HG03342 (cell line): ENCODE measurements at regions not wholly inside any gene's neighbourhood (a gene's known extent, or its start where the extent isn't known, plus 50 kb on each side); places are given as distances from the start of the nearest gene placed in this dataset.
"Not testable (repeated sequence)": the region's sequence is repeated elsewhere in the genome, so short reads cannot be mapped to it uniquely, and the experiment has no call there.

Experiments
- ATAC-seq: cut with Tn5 transposase; IDR thresholded peaks from one replicate; pipeline ENCODE4 v1.9.1; 2021; ENCODE audit warnings: mild to moderate bottlenecking, moderate library complexity; ENCODE audit not compliant: unreplicated experiment

DNA sequence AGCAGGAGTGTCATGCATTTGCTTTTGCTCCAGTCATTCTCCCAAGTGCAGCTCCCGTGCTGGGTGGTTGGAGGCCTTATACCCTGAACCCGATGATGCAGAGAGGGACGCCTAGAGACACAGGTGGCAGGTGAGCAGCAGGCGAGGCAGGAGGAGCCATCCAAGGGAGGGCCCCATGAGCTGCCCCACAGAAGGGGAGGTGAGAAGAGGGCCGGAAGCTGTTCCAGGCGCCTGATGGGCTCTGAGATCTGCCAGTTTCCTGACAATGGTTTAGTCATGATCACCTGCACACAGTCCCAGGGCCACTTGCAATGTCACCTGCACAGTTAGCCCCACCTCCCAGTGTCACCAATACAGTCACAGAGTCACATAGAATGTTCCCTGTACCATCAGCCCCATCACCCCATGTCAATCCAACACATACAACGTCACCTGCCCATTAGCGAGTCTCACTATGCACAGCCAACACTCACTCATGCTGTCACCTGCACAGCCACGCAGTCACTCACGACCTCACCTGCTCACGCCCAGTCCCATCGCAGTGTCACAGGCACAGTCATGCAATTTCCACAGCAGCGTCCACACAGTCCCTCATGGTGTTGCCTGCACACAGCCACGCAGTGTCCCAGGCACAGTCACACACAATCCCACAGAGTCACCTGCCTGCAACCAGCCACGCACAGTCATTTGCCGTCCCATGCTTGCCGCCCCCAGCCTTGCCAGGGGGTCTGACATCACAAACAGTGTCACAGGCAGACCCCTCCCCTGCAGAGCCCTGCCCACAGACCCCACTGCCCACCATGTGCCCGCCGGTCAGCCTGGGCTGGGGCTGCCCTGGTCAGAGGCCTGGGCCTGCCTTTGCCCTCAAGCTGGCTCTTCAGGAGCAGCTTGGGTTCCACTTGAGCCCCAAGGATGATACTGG lies 113.4 kb downstream of the LHX2 start:
- no peak for ATAC-seq

DNA sequence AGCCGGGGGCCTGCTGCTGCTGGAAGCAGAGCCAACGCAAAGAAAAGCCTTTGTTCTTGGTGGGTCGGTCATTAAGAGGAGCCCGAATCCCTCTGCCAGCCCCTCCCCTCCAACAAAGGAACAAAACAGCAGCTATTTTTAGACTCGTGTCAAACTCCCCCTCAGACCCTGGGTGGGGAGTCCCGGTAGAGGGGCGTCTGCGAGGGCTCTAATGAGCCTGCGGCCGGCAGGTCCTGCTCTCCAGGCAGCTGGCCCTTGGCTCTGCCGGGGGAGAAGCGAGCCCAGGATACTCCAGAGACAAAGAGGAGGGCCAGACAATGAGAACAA lies 114.0 kb downstream of the LHX2 start:
- no peak for ATAC-seq

DNA sequence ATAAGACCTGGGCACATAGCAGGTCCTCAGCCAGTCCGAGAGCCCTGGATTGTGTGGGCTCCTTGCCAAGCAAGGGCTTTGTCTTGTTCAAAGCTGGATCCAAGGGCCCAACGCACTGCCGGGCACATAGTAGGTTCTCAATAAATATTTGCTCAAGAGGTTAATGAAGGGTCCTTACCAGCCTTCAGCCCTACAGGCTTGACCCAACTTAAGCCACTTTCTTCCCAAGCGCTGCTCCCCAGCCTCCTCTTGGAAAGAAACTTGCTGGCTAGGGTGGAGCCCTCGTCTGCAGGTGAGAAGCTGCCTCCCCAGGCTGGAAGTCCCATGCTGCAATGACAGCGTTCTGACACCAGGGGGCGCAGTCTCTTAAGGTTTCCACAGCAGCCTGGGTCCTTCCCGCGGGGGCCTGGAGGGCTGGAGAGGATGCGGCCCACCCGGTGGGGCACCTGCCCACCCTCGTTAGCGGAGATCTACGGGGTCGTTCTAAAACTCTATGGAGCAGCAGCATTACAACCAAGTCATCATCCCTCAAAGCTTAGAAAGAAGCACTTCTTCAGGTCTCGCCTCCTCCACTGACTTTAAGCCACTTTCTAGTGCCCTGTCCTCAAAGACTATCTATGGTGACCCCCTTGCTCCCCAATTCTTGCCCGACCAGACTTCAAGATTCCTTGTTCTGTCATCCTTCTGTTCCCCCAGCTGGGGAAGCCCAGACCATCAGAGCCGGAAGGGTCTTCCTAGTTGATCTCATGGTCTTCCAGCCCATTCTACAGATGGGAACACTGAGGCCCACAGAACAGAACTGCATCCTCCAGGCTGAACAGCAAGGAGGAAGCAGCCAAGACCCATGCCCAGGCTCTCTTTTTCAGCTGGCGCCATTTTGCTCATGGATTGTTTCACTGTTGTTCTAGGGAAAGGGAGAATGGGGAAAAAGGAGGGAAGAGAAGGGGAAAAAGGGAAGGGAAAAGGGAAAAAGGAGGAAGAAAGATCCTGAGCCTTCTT lies 115.4 kb downstream of the LHX2 start:
- ATAC-seq, result no peak

DNA sequence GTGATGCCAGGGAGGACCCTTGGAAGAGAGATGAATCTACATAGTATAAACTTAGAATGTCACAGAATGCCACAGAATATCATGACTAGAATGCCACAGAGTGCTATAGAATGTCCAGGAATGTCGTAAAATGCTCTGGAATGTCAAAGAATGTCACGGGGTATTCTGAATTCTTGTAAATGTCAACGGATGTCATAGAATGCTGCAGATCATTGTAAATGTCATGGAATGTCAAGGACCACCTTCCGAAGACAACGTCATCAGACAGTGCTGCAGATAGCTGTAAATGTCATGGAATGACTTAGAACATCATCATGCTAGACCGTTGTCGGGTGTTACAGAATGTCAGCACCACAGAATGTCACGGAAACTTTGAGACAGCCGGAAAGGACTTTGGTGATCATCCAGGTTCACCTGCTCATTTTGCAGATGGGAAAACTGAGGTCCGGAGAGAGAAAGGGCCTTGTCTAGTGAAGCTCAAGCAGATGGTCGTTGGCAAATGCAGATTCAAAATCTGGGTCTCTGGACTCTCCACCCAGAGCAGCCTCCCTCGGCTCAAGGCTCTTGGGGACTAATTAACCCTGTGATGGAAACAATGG lies 117.1 kb downstream of the LHX2 start:
- ATAC-seq, result no peak

DNA sequence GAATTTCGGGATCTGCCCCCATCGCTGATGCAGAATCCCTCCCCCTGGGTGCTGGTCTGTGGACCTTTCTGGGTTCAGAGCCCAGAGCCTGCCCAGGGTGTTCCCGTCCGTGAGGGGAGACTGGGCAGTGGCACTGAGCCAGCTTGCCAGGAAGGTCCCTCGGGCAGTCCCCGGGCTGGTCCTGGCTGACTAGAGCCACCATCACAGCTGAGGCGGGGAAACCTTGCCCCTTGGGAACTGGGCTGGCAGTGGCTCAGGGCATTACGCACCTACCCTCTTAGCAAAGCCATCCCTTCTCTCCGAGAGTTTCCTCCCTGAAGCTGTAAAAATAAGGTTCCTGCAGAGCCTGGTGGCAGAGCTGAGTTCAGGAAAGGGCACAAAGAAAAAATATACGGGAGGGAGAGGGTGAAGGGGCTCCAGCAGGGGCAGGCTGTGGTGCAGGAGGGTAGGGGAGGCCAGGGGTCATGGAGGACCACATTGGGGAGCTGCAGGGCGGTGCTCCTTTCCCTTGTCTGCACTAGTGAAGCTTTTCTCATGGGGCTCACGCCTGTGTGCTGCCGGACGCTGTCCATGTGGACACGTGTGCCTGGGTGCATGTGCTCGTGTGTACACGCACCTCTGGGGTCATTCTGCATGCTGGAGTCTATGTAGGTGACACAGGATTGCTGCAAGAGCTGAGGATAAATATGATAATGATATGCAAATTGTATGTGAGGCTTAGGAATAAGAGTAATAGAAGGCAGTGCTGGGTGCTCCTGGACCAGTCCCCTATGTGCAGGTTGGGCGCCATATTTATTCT lies 118.9 kb downstream of the LHX2 start:
- ATAC-seq, result no peak

DNA sequence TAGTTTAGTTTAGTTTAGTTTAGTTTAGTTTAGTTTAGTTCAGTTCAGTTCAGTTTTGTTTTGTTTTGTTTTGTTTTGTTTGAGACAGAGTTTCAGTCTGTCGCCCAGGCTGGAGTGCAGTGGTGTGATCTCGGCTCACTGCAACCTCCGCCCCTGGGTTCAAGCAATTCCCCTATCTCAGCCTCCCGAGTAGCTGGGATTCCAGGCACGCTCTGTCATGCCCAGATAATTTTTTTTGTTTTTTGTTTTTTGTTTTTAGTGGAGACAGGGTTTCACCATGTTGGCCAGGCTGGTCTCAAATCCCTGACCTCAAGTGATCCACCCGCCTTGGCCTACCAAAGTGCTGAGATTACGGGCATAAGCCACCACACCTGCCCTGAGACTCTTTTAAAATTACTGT lies 120.0 kb downstream of the LHX2 start:
- not testable (repeated sequence) for ATAC-seq

DNA sequence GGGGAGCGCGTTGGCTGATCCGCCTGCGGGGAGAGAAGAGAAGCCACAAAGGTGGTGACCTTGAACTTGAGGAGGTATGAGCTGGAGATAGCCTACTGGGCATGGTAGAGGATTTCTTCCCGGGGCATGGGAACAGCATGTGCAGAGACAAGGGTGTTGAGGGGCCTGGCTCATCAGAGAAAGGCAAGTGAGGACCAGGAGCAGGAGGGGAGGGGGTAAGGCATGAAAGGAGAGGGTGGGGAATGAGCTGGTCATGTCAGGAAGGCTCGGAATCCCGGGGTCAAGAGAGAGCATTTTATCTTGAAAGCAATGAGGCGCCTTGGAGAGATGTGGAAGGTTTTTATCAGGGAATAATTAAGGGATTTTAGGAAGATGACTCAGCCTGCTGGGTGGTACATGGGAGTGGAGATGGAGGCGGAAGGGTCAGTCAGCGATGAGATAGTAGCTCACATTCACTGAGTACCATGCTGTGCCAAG lies 121.1 kb downstream of the LHX2 start:
- no peak for ATAC-seq

DNA sequence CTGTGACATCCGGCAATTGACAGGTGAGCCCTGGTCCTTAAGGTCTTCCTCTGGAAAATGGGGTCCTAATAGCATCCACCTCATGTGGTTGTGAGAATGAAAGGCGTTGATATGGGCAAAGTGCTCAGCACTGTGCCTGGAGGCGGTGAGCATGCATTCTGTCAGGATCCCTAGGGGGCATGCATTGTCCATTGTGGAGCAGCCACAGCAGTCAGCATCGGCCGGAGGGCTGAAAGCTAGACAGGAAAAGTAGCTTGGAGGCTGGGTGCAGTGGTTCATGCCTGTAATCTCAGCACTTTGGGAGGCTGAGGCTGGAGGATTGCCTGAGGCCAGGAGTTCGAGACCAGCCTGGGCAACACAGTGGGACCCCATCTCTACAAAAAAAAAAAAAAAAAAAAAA lies 122.2 kb downstream of the LHX2 start:
- ATAC-seq, result no peak

DNA sequence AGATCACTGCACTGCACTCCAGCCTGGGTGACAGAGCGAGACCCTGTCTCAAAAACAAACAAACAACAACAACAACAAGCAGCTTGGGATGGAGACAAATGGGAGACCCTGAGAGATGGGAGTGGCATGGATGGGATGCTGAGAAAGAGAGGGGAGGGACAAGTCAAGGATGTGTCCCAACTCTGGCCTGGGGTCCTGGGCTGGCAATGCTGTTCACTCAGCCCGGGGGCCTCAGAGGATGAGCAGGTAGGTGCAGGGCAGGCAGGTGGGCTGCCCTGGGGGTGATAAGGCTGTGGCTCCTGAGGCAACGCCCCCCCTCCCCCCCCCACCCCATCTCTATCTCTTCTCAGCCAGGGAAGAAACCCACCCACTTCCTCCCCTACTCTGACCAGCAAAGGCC lies 123.0 kb downstream of the LHX2 start:
- no peak for ATAC-seq

DNA sequence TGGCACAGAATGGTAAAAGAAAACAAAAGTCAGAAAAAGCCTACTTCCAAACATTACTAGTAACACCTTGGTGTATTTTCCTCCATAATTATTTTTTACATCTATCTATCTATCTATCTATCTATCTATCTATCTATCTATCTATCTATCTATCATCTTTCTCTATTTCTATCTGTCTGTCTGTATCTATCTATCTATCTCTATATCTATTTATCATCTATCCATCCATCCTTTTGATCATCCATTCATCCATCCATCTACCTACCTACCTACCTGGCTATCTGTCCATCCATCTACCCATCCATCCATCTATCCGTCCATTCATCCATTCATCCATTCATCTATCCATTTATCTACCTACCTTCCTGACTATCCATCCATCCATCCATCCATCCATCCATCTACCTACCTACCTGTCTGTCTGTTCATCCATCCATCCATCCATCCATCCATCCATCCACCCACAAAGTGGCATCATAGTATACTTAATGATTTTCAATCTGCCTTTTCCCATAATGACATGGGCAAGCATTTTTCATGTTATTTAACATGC lies 121.9 kb upstream of the NEK6 start:
- ATAC-seq, result no peak

DNA sequence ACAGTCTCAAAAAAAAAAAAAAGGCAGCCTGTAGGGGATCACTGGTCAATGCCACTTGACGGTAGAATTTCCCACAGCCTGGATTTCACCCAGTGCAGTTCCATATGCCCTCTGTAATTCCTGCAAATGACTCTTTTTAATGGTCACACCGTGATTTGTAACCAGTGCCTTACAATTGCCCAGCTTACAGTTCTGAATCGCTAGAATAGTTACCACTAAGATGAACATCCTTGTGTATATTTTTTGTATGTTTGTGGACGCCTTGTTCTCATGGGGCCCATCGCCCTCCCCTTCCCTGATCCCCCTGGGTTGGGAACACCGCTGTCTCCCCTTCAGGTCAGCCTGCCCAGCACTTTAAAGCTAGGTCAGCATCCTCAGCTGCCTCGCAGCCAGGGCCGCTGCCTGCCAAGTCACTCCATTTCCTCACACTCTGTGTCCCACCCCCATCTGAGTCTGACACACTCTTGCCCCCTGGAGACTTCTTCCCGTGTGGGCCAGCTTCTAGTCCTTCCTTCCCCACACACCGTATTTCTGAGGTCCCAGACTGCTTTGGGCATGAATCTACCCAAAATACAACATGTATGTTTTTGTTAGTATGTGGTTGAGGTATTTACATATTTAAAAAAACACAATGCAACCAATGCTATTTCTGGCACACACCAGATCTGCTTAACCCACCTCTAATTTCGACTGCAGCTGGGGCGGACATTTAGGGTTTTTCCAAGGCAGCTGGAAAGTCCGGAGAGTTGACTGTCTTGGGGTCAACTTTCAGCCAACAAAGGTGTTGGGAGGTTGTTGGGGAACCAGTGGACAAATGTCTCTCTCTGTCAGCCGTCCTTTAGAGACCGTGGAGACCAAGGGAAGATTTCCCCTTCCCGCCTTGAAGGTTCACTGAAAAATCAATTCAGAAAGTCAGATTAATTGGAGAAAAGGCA lies 120.5 kb upstream of the NEK6 start:
- ATAC-seq, result peak; percentile 79

DNA sequence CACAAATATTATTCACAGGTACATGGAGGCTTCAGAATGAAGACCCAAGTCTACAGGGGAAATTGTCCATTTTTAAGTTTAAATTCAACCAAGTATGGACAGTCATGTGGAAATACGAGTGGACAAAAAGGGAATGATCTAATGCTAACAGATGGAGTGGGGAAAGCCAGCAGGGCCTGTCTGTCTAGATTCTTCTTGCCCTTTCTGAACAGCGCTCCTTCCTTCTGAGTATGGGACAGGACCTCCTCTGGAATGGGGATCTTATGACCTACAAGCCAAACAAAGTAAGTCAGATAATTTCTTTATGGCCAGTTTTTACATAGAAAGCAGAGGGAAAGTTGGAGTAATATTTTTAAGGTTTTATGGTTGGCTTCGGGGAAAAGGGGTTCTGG lies 119.8 kb upstream of the NEK6 start:
- peak; percentile 3 for ATAC-seq

DNA sequence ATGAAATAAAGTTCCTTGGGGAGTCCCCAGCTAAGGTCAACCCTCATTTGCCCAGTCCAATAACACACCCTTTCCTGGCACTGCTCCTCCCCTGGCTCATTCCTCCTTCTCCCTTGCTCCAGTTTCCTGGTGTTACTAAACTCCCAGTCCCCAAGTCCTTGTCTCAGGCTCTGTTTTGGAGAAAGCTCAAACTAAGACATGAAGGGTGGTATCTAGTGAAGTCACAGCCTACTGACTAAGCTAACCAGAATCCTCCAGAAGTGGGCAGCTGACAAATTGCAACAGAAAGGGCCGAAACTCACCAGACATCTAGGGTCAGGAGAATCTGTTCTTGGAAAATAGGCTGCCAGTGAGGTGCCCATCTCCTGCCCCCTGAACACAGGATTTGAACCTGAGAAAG lies 118.7 kb upstream of the NEK6 start:
- ATAC-seq, result no peak

DNA sequence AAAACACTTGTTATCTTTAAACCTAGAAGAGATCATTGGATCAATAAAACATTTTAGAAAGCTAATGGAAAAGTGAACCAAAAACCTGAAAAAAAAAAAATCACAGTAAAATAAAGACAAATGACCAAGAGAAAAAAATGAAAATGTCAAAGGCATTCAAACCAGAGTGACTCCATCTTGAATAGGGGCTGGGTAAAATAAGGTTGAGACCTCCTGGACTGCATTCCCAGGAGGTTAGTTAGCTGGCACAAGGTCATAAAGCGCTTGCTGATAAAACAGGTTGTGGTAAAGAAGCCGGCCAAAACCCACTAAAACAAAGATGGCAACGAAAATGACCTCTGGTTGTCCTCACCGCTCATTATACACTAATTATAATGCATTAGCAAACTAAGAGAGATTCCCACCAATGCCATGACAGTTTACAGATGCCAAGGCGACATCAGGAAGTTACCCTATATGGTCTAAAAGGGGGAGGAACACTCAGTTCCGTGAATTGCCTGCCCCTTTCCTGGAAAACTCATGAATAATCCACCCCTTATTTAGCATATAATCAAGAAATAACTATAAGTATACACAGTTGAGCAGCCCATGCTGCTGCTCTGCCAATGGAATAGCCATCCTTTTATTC lies 116.7 kb upstream of the NEK6 start:
- no peak for ATAC-seq

DNA sequence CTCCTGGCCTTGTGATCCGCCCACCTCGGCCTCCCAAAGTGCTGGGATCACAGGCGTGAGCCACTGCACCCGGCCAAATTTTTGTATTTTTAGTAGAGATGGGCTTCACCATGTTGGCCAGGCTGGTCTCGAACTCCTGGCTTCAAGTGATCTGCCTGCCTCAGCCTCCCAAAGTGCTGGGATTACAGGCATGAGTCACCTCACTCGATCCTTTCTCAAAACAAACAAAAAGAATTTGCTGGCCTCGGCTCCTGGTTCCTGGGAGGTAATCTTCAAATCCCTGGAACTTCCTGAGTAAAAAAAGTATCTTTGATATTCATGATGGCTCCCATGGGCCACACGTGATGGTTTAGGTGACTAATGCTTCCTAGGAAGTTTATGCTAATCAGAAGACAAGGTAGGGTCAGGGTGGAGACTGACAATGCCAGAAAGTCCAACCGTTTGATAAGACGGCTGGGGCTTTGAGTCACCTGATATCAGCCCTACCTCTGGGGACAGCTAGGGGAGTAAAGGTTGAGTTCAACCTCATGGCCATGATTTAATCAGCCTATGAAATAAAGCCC lies 113.1 kb upstream of the NEK6 start:
- ATAC-seq, result not testable (repeated sequence)

DNA sequence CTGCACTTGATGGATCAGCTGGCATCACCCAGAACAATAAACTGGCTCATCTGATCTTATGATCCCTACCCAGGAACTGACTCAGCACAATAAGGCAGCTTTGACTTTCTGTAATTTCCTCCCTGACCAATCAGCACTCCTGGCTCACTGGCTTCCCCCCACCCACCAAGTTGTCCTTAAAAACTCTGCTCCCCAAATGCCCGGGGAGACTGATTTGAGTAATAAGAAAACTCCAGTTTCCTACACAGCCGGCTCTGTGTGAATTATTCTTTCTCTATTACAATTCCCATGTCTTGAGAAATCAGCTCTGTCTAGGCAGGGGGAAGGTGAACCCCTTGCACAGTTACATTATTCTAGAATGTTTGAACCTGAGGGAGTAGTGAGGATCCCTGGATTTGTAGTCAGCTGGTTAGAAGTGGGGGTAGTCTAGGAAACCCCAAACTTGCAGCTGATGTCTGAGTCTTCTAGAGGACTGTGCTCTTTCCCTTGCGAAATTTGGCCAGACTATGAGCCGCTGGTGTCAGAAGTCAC lies 111.7 kb upstream of the NEK6 start:
- no peak for ATAC-seq

DNA sequence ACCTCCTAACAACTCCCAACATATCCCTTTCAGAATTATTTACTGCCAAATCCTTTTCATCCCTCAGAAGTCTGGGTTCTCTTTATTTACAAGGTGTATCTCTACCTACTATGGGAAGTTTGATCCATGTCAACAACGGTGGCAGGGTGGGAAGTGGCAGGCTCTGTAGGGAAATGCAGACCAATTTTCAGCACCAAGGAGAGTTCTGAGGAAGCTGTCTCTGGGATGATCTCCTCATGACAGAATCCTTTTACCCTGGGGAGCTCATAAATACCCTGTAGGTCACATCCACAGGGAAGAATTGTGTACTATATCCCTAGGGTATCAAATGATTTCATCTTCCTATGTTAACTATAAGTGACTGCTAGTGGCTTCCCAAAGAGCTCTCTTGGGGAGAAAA lies 107.8 kb upstream of the NEK6 start:
- ATAC-seq, result no peak

DNA sequence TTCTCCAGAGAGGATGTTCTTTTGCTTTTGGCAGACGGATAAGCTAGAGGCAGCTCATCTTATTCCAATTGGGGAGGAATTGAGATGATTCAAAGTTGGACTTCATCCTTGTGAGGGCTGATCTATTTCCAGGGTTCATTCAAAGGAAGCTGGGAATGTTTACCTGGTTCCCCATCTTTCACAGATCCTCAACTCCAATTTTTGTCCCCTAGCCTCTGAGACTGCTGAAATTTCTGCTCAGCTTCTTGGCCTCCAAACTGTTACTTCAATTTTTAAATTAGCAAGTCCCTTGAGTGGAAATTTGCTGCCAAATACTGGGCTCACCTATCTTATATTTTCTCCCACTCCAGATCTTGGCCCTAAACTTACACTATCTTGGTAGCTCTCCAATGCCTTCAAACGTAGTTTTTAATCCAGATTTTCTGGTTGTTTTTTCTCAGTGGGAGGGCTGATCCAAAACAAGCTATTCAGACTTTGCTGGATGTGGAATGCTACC lies 93.9 kb upstream of the NEK6 start:
- ATAC-seq, result no peak
